ENCODE measurements at regions not wholly inside any gene's neighbourhood (a gene's known extent, or its start where the extent isn't known, plus 50 kb on each side); places are given as distances from the start of the nearest gene placed in this dataset.

- Histone ChIP-seq H3K9ac (ENCODE audit: low read length) (no peak overlapping the region), H3K27me3 (ENCODE audit: control insufficient read depth, insufficient read depth, low read length) (no peaks in the 10 kb centered on the region), H3K4me1 (ENCODE audit: control insufficient read depth, insufficient read depth, low read length) (no peaks in the 10 kb centered on the region), H3K4me3 (ENCODE audit: low read length) (no peak overlapping the region), H3K36me3 (ENCODE audit: control insufficient read depth, insufficient read depth, low read length) (no peaks in the 10 kb centered on the region), H3K27ac (ENCODE audit: low read depth, low read length) (no peak overlapping the region)
These were observed 132.3 kb downstream of the CSNK2A3 start for GRCh38 chr11:11220786-11221185.

GRCh38 chr11:11218629-11218986 lies 134.4 kb downstream of the CSNK2A3 start:
- H3K27me3 ChIP-seq (ENCODE audit: control insufficient read depth, insufficient read depth, low read length): no peaks in the 10 kb centered on the region
- no peaks in the 10 kb centered on the region for H3K36me3 ChIP-seq (ENCODE audit: control insufficient read depth, insufficient read depth, low read length)
- no peak overlapping the region for H3K27ac ChIP-seq (ENCODE audit: low read depth, low read length)
- no peak overlapping the region for H3K9ac ChIP-seq (ENCODE audit: low read length)
- H3K4me3 ChIP-seq (ENCODE audit: low read length): no peak overlapping the region
- peaks cover 3% of the 10 kb centered on the region for H3K4me1 ChIP-seq (ENCODE audit: control insufficient read depth, insufficient read depth, low read length)

GRCh38 chr11:11217929-11218628 lies 135.0 kb downstream of the CSNK2A3 start:
- Histone ChIP-seq H3K9ac (ENCODE audit: low read length) (no peak overlapping the region), H3K27me3 (ENCODE audit: control insufficient read depth, insufficient read depth, low read length) (no peaks in the 10 kb centered on the region), H3K27ac (ENCODE audit: low read depth, low read length) (no peak overlapping the region), H3K4me1 (ENCODE audit: control insufficient read depth, insufficient read depth, low read length) (peaks cover 3% of the 10 kb centered on the region), H3K36me3 (ENCODE audit: control insufficient read depth, insufficient read depth, low read length) (no peaks in the 10 kb centered on the region), H3K4me3 (ENCODE audit: low read length) (no peak overlapping the region)

DNA sequence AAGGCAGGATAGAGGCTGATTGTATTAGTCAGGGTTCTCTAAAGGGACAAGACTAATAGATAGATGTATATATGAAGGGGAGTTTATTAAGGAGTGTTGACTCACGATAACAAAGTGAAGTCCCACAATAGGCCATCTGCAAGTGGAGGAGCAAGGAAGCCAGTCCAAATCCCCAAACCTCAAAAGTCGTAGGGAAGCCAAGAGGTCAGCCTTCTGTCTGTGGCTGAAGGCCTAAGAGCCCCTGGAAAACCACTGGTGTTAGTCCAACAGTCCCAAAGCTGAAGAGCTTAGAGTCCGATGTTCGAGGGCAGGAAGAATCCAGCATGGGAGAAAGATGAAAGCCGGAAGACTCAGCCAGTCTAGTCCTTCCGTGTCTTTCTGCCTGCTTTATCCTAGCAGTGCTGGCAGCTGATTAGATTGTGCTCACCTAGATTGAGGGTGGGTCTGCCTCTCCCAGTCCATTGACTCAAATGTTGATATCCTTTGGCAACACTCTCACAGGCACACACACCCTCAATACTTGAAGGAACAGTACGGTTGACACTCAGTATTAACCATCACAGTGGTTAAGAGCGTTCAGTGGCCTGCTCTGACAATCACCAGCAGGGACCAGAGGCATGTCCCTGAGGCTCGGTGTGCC lies 135.6 kb downstream of the CSNK2A3 start:
- Histone ChIP-seq H3K4me1 (ENCODE audit: control insufficient read depth, insufficient read depth, low read length) (peaks cover 3% of the 10 kb centered on the region), H3K27ac (ENCODE audit: low read depth, low read length) (no peak overlapping the region), H3K36me3 (ENCODE audit: control insufficient read depth, insufficient read depth, low read length) (no peaks in the 10 kb centered on the region), H3K9ac (ENCODE audit: low read length) (no peak overlapping the region), H3K4me3 (ENCODE audit: low read length) (no peak overlapping the region), H3K27me3 (ENCODE audit: control insufficient read depth, insufficient read depth, low read length) (no peaks in the 10 kb centered on the region)

- H3K4me3 ChIP-seq (ENCODE audit: low read length): no peak overlapping the region
- no peak overlapping the region for H3K27ac ChIP-seq (ENCODE audit: low read depth, low read length)
- H3K9ac ChIP-seq (ENCODE audit: low read length): no peak overlapping the region
- H3K27me3 ChIP-seq (ENCODE audit: control insufficient read depth, insufficient read depth, low read length): no peaks in the 10 kb centered on the region
- H3K4me1 ChIP-seq (ENCODE audit: control insufficient read depth, insufficient read depth, low read length): peaks cover 10% of the 10 kb centered on the region
- H3K36me3 ChIP-seq (ENCODE audit: control insufficient read depth, insufficient read depth, low read length): no peaks in the 10 kb centered on the region
These were observed 137.1 kb downstream of the CSNK2A3 start for GRCh38 chr11:11215944-11216343.

GRCh38 chr11:11215058-11215815 lies 137.8 kb downstream of the CSNK2A3 start:
- H3K9ac ChIP-seq (ENCODE audit: low read length): no peak overlapping the region
- no peak overlapping the region for H3K27ac ChIP-seq (ENCODE audit: low read depth, low read length)
- H3K27me3 ChIP-seq (ENCODE audit: control insufficient read depth, insufficient read depth, low read length): no peaks in the 10 kb centered on the region
- H3K4me3 ChIP-seq (ENCODE audit: low read length): no peak overlapping the region
- no peaks in the 10 kb centered on the region for H3K36me3 ChIP-seq (ENCODE audit: control insufficient read depth, insufficient read depth, low read length)
- peaks cover 10% of the 10 kb centered on the region for H3K4me1 ChIP-seq (ENCODE audit: control insufficient read depth, insufficient read depth, low read length)

- no peak overlapping the region for H3K9ac ChIP-seq (ENCODE audit: low read length)
- H3K36me3 ChIP-seq (ENCODE audit: control insufficient read depth, insufficient read depth, low read length): no peaks in the 10 kb centered on the region
- no peak overlapping the region for H3K4me3 ChIP-seq (ENCODE audit: low read length)
- H3K27me3 ChIP-seq (ENCODE audit: control insufficient read depth, insufficient read depth, low read length): no peaks in the 10 kb centered on the region
- H3K27ac ChIP-seq (ENCODE audit: low read depth, low read length): no peak overlapping the region
- H3K4me1 ChIP-seq (ENCODE audit: control insufficient read depth, insufficient read depth, low read length): peaks cover 10% of the 10 kb centered on the region
These were observed 139.9 kb downstream of the CSNK2A3 start for GRCh38 chr11:11213117-11213516.

DNA sequence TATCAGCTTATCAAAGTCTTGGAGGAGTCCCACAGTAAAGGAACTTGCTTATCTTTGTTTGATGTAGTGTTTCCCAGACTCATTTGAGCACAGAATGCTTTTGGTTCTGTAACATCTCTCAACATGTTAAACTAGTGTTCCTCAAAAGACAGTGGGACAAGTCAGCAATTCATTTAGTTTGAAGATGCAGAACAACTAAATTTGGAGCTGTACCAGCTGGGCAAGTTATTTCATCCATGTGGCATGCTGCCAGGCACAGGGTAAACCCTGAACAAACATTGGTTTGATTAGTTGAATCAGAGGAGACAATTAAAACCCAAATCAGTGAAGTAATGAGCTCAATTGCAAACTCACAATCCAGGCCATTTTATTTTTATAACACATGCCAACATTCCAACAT lies 141.2 kb downstream of the CSNK2A3 start:
- Histone ChIP-seq H3K4me1 (ENCODE audit: control insufficient read depth, insufficient read depth, low read length) (peaks cover 10% of the 10 kb centered on the region), H3K36me3 (ENCODE audit: control insufficient read depth, insufficient read depth, low read length) (no peaks in the 10 kb centered on the region), H3K27me3 (ENCODE audit: control insufficient read depth, insufficient read depth, low read length) (no peaks in the 10 kb centered on the region), H3K9ac (ENCODE audit: low read length) (no peak overlapping the region), H3K4me3 (ENCODE audit: low read length) (no peak overlapping the region), H3K27ac (ENCODE audit: low read depth, low read length) (peak overlapping the region; percentile 10)

DNA sequence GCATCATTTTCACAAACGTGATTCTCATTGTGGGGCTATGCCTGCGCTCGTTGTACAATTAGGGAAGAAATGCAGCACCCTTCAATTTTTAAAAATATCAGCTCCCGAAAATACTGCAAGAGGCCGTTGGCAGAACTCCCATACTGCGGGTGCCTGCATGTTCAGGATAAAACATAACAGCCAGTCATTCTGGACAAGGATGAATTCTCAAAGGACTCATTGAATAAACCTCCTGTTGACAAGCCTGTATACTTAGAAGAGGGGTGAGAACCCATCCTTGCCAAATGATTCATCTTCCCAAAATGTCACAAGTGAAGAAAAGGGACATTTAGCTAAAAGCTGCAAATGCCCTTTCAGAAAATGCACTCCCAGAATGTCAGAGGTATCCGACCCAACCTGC lies 141.9 kb downstream of the CSNK2A3 start:
- Histone ChIP-seq H3K4me1 (ENCODE audit: control insufficient read depth, insufficient read depth, low read length) (peaks cover 10% of the 10 kb centered on the region), H3K27ac (ENCODE audit: low read depth, low read length) (peak overlapping the region; percentile 10)

DNA sequence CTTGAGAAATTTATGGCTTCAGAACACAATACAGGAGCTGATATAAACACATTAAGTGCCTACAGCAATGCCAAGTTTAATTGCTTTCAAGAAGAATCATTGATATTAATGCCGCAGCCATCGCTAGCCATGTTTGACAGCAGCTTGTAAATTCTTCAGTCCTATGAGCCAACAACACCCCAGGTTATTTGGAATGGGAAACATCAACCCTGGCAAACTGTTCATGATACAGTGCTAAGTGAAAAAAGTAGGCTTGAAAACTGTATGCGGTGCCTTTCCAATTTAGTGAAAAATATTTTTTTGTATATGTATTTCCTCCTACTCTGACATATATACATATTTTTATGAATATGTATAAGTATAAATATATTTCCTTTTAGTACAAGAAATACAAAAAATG lies 142.6 kb downstream of the CSNK2A3 start:
- peaks cover 10% of the 10 kb centered on the region for H3K4me1 ChIP-seq (ENCODE audit: control insufficient read depth, insufficient read depth, low read length)
- H3K27ac ChIP-seq (ENCODE audit: low read depth, low read length): no peak overlapping the region
- H3K36me3 ChIP-seq (ENCODE audit: control insufficient read depth, insufficient read depth, low read length): no peaks in the 10 kb centered on the region

More for the DNA sequence above, 141.9 kb downstream of the CSNK2A3 start:
- H3K4me3 ChIP-seq (ENCODE audit: low read length): no peak overlapping the region
- no peak overlapping the region for H3K9ac ChIP-seq (ENCODE audit: low read length)
- no peaks in the 10 kb centered on the region for H3K36me3 ChIP-seq (ENCODE audit: control insufficient read depth, insufficient read depth, low read length)
- no peaks in the 10 kb centered on the region for H3K27me3 ChIP-seq (ENCODE audit: control insufficient read depth, insufficient read depth, low read length)

DNA sequence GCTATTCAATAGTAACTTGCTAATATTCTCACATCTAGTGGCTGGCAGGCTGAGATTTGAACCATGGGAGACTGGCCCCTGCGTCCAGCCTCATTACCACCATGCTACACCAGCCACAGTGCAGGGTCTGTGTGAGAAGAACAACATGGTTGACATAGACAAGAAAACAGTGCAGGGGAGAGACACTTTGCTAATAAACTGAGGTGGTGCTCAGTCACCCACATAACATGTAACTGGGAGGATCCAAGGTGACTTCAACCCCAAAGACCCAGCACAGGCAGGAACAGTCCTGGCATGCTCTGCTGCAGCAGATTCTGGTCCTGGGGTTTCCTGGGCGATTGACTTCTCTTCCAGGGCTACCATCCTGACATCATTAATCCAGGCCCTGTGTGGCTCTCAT lies 143.1 kb downstream of the CSNK2A3 start:
- Histone ChIP-seq H3K9ac (ENCODE audit: low read length) (no peak overlapping the region), H3K4me1 (ENCODE audit: control insufficient read depth, insufficient read depth, low read length) (peaks cover 10% of the 10 kb centered on the region), H3K27ac (ENCODE audit: low read depth, low read length) (no peak overlapping the region), H3K4me3 (ENCODE audit: low read length) (no peak overlapping the region), H3K27me3 (ENCODE audit: control insufficient read depth, insufficient read depth, low read length) (no peaks in the 10 kb centered on the region), H3K36me3 (ENCODE audit: control insufficient read depth, insufficient read depth, low read length) (no peaks in the 10 kb centered on the region)

More for the DNA sequence above, 142.6 kb downstream of the CSNK2A3 start:
- H3K9ac ChIP-seq (ENCODE audit: low read length): no peak overlapping the region
- H3K27me3 ChIP-seq (ENCODE audit: control insufficient read depth, insufficient read depth, low read length): no peaks in the 10 kb centered on the region
- no peak overlapping the region for H3K4me3 ChIP-seq (ENCODE audit: low read length)

GRCh38 chr11:11208994-11209393 lies 144.1 kb downstream of the CSNK2A3 start:
- no peak overlapping the region for H3K4me3 ChIP-seq (ENCODE audit: low read length)
- H3K27me3 ChIP-seq (ENCODE audit: control insufficient read depth, insufficient read depth, low read length): no peaks in the 10 kb centered on the region
- H3K36me3 ChIP-seq (ENCODE audit: control insufficient read depth, insufficient read depth, low read length): no peaks in the 10 kb centered on the region
- peaks cover 10% of the 10 kb centered on the region for H3K4me1 ChIP-seq (ENCODE audit: control insufficient read depth, insufficient read depth, low read length)
- H3K9ac ChIP-seq (ENCODE audit: low read length): no peak overlapping the region
- no peak overlapping the region for H3K27ac ChIP-seq (ENCODE audit: low read depth, low read length)
